ENCODE measurements at regions not wholly inside any gene's neighbourhood (a gene's known extent, or its start where the extent isn't known, plus 50 kb on each side); places are given as distances from the start of the nearest gene placed in this dataset.

DNA sequence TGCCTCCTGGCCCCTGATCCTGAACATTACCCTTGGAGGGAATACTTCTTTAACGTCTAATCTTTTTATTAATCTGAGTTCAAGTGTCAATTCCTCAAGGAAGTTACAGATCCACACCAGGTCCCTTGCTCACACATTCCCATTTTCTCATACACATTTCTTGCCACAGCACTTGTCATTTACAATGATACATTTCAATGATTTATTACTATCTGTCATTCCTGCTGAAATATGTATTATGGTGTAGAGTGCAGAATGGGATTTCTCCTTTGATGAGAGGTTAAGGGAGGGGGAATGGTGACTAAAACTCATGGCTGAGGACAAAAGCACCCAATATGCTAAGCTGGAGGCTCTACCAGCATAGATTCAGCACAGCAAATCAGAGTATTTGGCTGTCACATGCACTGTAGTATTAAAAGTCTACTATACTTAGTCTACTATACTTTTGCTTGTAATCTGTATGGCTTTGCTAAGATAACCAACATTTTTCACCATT lies 982.5 kb downstream of the TTLL7 start:
- DNase-seq, result no peak

DNA sequence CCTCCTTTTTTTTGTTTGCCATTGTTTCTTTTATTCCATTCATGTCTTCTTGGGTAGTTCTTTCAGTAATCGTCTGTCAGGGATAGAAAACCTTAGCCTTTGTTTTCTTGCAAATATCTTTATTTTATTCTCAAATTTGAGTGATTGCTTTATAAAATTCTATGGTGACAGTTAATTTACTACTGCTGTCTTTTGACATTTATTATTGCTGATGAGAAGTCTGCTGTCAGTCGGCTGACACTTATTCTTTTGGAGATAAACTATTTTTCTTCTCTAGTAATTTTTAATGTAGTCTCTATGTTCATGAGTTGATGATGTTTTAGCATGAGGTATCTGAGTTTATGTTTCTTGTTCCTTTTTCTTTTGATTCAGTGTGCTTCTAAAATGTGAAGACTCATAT lies 983.8 kb downstream of the TTLL7 start:
- DNase-seq, result no peak

DNA sequence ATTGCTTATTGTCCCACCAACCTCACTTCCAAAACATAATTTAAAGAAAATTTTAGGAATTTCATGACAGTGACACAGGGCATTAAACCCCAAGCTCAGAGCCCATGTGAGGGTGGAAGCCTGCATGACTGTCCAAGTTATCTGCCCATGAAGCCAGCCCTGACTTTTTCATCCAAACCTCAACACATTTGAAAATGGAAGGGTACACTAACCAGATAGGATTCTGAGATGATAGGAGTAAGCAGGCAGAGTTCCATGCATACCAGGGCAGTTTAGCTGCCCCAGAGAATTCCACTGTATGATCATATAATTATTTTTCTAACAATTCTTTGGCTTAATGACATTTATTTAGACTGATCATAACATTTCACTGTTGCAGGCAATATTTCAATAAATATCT lies 986.0 kb downstream of the TTLL7 start:
- no peak for DNase-seq

DNA sequence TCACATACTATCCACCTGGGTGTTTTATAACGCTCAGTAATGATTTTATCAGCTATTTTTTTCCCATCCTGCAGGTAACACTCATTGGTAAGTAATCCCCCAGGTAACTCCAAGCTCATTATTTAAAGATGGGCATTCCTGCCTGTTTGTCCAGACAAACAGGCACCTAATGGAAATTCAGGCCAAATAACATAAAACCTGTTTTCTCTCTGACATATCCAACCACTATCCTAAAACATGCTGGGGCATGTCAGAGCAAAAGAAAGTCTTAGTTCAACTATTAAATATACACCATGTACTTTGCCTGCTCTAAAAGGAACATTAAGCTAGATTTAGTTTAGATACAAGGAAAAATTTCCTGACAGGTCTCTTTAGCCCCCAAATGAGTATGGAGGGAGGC lies 987.7 kb downstream of the TTLL7 start:
- DNase-seq, result no peak

DNA sequence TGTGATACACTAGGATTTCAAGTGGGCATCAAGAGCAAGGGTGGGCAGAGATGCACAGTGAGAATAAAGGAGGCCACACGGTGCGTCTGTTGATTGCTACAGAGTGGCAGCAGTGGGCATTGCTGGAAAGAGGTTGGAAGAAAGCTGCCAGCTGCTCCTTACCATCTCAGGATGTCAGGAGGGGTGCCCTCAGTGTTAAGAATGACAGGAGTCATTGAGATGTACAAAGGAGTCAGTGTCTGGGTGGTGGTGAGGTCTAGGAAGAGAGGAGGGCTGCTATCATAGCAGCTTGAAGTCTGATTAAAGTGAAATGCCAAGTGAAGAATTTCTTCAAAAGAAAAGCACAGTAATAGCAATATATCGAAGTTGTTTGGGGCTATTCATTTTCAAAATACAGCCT lies 992.7 kb downstream of the TTLL7 start:
- no peak for DNase-seq

DNA sequence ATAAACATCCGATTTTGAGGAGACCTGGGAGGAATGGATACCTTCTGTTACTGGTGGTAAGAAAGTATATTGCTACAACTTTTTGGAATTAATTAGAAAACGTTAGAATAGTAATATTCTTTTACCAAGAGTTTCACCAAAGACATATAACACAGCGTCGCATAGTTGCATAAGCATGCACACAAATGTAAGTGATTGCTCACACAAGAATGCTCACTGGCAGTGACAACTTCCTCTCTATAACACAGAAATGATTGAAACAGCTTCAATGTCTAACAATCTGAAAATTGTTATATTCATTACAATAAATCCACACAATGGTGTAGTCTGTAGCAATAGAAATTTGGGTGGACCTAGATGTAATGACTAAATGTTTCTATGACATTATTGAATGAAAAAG lies 998.6 kb downstream of the TTLL7 start:
- no peak for DNase-seq

DNA sequence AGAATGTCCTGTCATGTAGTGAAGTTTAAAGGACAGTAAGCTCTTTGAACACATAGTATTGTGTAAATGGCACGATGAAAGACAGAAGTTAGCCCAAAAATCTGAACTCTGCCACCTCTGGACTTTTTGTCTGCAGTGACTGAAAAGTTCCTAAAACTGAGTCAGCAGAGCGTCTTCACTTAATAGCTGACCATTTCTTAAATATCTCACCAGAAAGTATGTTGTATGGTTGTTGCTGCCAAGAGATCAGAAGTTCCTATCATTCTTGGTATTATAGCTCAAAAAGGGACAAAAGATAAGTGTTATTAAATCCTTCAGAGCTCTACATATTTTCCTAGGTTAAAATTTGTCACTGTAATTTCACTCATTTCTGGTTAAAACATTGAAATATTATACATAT lies 1003.0 kb downstream of the TTLL7 start:
- no peak for DNase-seq

DNA sequence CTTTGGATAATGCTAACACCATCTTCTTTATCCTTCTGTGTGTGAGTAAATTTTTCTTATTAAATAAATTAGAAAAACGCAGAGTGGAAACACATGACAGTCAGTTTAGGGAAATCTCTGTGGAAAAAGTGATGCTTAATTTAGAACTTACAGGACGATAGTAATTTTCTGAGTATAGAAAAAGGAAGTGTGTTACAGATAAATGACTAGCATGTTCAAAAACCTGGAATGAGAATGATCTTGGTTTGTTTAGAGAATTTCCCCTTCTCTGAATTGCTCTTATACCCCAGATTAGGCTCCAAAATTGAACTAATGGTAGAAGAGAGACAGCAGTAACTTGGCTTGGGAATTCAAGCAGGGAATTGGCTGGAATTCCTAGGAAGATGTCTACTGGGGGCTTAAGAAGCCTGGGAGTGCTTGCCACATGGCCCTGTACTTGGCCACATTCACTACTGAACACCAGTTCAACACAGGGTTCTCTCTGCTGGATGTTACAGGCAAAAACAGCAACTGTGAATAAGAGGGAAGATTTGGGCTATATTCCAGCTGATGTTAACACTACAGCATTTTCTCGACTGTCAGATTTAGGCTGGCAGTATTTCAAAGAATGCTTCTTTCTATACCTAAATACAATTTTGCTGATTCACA lies 1004.2 kb downstream of the TTLL7 start:
- DNase-seq, result no peak

DNA sequence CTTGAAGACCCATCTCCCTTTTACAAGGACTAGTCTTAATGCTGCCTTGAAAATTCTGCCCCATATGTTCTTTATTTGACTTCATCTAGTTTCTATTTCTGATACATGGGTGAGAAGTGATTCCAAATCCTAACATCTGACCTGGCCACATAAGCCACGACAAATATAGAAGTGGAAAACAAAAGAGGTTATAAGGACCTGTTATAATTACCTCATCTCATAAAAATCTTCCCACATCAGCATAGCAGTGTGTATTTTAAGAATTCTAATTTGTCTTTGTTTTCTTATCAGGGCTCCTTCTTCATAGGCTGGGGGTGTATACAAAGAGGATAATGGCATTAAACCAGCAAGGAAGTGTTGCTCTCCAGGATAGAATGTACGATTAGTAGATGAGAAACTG lies 1007.4 kb downstream of the TTLL7 start:
- DNase-seq, result no peak

DNA sequence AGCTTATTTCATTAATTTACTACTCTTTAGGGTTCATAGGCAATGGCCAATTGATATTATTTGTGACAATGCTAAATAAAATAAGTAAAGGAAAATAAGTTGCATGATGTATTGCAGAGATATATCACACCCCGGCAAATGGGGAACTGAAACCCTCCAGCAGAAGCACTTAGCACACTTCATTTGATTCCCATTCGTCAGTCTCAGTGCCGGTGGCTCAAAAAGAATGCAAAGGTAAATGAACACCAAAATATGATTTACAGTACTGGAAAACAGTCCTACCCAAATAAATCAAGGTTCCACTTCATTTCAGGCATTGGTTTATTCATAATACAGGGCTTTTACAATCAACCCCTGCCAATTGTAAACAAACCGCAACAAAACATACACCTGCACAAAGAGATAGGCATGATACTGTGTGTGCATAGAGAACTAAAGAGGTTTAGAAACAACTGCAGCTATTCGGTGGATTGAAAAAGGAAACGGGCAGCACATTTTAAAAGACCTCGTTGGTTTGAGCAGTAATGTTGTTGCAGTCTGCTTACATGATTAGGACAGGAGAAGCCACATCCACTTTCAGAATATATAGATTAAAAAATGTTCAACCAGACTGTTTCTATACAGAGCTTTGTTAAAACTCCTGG lies 1019.2 kb downstream of the TTLL7 start:
- no peak for DNase-seq

DNA sequence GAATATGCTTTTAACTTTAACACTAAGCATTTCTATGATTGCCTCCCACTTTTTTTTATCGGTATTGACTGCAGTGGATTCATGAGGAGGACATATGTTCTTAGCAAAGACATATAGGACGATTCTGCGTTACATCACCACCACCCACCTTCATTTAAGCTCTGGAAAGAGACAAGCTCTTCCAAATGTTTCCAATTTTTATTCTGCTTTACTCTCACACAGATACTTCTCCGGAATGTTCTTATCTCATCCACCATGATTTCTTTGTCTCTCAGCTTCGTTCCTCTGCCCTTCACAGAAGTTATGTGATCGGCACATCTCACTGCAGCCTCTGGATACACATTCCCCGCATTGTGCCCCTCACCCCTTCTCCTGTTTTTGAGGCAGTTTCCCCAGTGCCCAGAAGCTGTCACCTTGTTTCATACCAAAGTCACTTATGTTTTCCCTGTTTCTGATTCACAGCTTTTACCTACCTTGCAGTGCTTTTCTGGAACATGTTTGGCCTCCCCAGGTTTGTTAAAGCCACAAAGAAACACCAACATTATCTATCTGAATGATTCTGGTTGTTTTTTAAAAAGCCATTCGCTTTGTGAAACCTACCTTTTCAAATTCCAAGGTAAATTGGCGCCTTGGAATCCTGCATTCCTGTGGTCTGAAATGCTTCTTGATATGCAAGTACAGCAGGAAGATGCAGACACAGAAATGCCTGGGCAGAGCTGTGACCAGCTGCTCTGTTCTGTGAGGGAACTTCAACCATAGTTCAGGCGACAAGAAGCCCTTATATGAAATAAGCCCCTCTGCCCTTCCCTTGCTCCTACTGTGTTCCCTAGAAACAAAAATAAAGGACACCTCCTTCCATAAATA lies 1020.2 kb downstream of the TTLL7 start:
- no peak for DNase-seq

DNA sequence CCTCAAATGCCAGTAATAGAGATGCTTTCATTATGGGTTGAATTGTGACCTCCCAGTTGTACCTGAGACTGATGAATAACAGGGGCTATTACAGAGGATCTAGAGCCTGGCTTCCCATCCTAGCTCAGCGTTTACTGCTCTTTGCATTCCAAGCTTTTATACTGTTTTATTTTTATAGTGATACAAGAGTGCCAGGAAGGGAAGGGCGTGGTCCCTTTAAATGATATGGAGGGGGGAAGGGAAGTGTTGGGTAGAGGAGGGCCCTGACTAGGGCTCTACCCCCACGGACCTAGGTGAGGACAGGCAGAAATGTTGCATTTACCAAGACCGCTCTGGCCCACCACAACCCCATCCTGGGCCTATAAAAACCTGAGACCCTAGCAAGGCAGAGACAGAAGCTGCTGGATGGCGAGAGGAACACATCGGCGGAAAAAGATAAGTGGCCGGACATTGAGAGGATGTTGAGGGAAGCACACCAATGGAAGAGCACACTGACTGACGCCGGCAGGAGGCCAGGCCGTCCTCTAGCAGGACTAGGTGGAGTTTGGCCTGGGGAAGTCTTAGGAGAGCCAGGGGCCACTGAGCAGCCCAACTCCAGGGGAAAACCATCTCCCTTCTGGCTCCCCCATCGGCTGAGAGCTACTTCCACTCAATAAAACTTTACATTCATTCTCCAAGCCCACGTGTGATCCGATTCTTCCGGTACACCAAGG lies 1025.9 kb downstream of the TTLL7 start:
- DNase-seq, result no peak

DNA sequence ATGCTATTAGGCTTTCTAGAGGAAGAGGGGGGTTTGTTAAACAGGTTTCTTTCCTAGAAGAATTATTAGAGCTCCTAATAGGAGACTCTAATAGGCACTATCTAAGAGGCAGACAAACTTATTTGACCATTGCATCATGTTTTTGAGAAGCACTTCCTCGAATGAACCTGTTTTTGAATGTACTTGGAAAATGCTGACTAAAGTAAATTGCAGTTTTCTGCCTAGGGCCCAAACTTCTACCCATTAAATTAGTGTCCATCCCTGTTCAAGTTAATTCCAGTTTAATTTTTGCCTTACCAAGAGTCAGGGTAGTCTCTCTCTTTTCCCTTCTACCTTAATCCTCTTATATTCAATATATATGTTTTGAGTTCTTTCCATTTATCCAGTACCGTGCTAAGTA lies 1029.6 kb downstream of the TTLL7 start:
- DNase-seq, result no peak

DNA sequence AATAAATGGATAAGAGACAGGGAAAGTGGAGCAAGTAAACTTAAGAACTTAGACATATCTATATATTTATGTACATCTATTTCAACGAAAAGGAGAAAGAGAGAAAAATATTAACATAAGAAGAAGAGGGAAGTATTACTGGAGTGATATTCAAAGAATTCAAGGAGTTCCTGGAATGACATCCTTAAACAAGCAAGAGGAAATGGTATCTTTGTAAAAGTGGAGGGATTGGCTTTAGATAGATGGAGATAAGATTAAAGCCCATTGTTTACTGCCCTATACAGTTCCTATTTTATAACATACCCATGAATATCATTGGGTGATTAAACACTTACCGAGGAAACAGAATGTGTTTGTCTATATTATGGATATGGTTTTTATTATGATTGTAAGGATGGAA lies 1036.3 kb downstream of the TTLL7 start:
- DNase-seq, result no peak

DNA sequence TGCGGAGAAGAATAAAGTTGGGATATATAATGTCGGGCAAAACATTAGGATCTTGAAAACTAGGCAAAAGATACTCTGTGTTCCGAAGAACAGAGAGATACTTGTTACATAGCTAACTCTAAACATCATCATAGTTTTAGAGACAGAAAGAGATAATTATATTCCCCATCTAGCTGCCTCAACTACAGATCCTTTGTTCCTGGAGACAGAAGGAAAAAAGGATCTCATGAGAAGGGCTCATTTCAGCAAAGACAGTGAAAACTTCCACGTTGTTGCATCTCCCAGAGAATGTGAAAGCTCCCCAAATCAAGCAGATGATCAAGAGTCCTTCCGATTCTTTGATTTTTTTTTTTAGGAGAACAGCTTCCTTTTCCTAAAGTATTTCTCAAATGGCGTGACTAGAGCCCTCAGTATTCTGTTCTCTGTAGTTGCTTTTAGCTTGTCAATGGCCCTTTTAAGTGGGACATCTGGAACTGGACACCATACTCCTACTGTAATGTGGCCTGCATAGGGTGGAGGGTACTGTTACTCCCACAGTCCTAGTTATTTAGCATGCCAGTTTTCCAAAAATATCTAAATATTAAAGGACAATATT lies 1048.2 kb downstream of the TTLL7 start:
- DNase-seq, result no peak

DNA sequence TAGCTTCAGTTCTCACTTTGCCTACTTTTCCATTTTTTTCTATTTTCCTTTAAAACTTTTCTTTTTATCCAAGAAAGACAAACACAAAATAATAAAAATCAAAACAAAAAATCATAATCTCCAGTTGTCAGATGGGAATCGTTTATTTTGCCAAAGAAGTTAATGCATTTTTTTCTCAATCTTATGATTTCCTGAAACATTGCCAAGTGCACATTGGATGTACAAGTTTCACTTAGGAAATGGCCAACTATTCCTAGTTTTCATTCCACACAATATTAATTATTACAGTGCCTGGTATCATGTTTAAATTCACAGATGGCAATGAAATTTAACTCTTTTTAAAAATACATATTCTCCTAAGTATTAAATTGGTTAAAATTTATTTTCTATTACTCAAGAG lies 1050.5 kb downstream of the TTLL7 start:
- DNase-seq, result no peak

DNA sequence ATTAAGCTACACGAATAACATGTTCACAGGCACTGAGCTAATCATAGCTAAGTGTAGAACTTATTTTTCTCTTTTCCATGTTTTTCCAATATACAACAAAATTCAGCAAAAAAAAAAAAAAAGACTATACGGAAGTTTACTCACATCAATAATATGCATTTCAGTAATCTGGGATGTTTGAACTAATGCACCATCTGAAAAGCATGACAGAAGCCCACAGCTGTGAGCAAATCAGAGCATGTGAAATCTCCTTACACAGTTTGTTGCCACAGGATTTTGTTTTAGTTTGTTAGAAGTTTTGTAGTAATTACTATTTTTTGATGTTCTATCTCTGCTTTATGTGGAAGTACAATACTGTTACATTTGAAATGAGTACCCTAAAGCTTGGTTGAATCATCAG lies 1051.7 kb downstream of the TTLL7 start:
- no peak for DNase-seq

DNA sequence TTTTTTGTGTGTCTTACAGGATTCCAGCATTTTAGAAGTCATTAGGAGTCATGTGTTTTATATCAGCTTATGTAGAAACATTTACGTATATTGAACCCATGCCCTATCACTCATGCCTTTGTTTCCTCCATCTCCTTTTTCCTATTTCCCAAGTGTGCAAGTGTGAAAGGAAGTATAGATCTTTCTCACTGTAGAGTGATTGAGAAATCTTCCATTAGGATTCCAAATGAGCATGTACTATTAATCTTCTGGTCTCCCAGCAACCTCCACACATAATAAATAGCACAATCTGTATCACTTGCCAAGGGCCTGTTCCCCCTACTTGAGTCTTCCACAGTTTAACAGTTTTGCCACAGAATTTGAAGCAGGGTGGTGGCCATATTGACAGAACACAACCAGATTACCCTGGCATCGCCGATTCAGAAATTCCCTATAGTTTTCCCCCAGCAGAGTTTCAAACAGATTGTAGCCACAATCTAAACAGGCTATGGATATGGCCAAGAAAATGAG lies 1052.8 kb downstream of the TTLL7 start:
- DNase-seq, result no peak

DNA sequence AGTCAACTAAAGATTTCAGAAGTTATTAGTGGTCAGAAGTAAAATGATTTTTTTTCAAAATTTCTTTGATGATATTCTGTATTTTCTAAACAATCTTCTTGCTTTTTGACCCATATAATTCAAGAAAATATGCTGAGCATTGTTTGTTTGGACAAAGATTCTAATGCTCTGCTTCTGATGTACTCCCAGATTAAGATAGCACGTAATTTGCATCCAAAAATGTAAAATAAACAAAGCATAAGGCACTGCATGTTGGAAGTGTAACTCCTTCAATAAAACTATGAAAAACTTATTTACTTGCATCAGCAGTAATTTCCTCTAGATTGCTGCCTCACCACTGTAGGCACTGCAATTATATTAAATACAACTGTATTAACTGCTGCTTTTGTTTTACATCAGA lies 1054.1 kb downstream of the TTLL7 start:
- no peak for DNase-seq

DNA sequence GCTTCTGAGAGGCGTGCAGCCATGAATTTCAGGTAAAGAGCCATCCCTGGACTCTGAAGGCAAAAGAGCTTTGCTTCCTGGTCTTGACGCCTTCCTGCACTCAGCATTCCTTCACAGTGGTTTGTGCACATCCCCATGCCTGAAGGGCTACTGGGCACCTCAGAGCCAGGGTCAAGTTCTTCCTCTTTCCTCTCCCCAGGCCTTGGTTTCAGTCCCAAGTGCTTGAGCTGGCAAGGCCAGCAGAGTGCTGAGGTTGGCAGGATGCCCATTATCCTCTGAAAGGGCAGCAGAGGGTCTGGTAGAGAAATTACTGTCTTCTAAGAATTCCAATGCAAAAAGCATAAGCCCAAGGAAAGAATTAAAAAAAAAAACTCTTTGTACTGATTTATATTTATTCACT lies 1064.9 kb downstream of the TTLL7 start:
- DNase-seq, result no peak

DNA sequence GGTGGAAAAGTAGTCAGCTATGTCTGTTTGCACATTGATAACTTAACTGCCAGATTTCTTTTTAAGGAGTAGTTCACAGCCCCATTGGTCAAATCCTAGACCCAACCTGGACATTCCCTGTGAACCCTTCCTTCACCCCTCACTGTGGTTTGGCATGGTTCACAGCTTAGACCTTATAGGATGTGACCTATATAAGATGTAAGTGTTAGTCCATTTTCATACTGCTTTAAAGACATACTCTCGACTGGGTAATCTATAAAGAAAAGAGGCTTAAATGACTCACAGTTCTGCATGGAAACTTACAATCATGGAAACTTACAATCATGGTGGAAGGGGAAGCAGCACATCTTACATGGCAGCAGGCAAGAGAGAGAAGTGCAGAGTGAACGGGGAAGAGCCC lies 1066.2 kb downstream of the TTLL7 start:
- DNase-seq, result no peak

DNA sequence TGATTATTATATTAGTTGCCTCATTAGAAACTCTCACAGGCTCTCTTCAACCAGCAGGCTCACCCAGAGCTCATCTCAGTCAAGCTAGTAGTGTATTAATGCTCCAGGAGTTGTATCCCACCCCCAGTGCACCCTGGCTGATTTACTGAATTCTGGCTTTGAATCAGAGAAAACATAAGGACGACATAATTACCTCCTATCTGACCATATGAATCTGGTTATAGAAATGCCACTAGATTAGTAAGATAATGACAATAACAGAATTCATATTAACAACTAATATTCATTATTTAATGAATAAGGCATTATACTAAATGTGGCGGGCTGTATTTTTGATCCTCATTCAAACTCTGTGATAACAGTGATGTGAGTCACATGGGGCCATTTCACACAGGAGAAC lies 1066.7 kb downstream of the TTLL7 start:
- DNase-seq, result no peak

DNA sequence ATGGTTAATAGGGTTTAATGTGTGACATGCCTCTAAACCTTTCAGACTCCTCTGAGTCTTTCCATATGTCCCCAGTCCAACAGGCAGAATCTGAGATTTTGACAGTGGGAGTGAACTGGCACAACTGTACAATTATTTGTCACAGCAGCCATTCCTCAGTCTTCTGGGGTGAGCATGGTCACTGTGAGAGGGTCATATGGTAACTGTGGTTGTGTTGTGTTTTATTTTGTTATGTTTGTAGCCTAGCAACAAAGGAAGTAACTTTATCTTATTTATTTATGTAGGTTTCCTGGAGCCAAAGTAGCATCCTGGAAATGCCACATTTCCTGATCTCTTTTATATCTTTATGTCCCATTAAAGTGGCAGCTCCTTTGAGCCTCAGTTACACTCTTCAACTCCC lies 1067.9 kb downstream of the TTLL7 start:
- DNase-seq, result no peak

Data from activated gamma-delta T cell treated with Interleukin-2 at 50 U/mL for 16 hours (primary cell).